ENCODE measurements at regions not wholly inside any gene's neighbourhood (a gene's known extent, or its start where the extent isn't known, plus 50 kb on each side); places are given as distances from the start of the nearest gene placed in this dataset.
"Not testable (repeated sequence)": the region's sequence is repeated elsewhere in the genome, so short reads cannot be mapped to it uniquely, and the experiment has no call there.

DNA sequence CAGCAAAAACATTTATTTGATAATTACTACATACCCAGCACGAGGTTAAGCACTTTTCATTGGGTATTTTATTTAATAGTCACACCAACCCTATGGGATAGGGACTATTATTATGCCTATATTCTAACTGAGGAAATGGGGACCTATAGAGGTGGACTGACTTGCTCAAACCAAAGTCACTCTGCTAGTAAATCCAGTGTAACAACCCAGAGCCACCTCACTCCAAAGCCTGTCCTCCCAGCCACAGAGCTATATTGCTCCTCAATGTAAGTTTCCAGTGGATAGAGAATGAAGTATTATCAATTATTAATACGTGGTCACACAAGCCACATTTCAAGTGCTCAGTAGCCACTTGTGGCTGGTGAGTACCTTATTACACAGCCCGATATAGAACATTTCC lies 97.5 kb downstream of the RGS2 start:
- no peak for DNase-seq (ENCODE audit: low read depth)

DNA sequence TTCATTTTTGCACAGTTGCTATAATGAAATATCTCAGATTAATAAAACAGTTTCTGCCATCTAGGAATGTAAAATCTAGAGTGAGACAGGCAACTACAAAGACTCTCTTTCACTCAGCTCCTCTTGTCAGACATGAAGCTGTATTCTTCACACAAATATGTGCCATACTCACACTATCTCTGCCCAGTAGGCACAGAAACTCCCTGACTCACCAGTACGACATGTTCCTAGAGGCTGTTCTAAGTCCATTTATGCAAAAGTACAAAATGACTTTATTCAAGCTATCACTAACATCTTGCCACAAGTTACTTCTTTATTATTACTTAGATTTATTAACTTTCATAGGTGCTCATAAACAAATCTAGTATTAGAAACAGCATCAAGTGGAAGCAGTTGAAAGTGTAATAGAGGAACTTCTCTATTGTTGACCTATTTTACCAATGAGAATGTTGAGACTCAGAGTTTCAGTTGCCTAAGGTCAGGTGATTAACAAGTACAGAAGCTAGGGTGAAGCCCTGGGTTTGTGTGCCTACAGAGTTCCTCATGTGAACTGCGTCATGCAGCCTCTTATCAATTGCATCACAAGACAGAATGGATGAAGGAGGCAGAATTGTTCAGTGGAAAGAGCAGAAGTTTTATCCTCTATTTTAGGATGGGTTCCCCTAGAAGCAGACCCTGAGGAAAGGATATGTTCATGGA lies 98.9 kb downstream of the RGS2 start:
- peak; percentile 23 for DNase-seq (ENCODE audit: low read depth)

- DNase-seq (ENCODE audit: low read depth), result not testable (repeated sequence)
Observed at GRCh38 chr1:192911896-192912656, 103.2 kb downstream of the RGS2 start.

DNA sequence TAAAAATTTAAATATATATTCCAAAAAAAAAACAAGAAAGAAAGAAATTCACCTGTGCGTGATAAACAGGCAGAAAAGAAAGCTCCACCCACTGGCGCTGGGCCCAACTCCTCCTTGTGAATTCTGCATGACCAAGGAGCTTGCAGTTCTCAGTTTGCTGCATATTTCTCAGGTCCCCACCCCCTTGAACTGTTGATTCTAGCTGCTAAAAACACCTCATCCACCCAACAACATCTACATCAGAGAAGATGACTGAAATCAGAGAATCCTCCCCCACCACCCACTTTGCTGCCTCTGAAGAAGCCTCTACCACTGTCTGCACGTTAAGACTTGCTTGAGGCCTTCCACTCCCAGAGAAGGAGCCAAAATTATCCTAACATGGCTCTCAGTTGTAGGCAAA lies 104.8 kb downstream of the RGS2 start:
- DNase-seq (ENCODE audit: low read depth), result no peak

DNA sequence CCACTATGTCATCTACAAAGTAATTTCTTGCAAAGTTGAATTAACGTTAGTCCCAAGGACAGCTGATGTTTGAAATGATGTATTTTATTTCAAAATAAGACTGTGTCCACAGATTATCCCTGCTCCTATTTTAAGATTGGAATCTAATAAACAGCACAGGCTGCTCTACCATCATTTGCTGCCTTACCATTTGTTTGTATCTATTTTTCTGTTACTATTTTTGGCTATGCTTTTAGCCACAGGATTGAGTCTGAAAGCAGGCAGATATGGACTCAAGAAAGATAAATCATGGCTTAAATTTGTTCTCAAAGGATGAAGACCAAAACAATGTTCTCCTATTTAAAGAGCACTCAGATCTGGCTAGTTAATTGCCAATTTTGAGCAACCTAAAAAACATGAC lies 105.3 kb downstream of the RGS2 start:
- DNase-seq (ENCODE audit: low read depth), result no peak

DNA sequence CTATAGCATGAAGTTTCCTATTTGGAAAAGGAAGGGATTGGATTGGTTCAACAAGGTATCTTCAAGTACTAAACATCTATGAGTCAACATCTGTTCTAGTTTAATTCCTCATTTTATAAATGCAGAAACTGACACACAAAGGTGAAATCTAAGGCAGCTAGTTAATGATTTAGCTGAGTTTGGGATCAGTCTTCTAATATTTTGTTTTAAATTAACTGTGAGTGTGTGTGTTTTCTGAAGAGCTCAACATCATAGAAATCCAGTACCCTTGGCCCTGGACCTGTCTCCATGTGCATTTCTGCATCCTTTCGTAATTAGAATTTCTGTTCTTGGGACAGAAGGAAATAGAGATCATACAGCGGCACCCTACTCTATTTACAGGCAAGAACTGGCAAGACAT lies 105.9 kb downstream of the RGS2 start:
- DNase-seq (ENCODE audit: low read depth), result no peak

DNA sequence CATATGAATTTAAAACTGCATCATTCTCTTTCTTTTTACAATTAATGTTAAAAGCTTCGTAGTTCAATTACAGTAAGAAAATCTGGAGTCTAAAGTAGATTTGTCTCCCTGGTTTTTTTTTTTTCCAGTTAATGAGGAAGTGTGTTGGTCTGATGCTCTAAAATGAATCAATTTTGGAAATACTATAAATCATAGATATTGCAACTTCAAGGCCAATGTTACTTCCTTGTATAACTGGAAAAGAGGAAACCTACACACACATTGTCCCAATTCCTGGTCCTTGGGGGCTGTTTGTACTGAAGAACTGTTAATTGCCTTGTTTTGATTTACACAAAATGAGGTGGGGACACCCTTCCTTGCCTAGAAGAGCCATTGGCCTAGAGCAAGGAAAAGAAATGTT lies 107.2 kb downstream of the RGS2 start:
- no peak for DNase-seq (ENCODE audit: low read depth)

DNA sequence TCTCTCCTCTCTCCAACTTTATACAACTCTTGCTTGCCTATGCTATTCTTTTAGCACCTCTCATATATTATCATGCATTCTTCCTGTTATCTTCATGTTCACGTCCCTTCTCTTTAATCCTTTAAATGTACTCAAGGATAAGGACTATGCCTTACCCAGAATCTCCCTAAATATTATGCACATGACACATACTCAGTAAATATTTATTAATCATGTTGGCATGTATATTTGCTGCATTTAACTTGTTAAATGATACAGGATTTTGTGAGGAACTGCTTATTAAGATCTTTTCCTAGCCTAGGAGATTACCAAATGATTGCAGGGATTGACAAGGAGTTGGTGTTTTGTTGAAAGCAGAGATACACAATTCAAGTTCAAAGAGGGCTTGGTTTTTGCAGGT lies 109.4 kb downstream of the RGS2 start:
- DNase-seq (ENCODE audit: low read depth), result no peak

- DNase-seq (ENCODE audit: low read depth), result no peak
Observed at GRCh38 chr1:192920412-192920811, 111.6 kb downstream of the RGS2 start.

DNA sequence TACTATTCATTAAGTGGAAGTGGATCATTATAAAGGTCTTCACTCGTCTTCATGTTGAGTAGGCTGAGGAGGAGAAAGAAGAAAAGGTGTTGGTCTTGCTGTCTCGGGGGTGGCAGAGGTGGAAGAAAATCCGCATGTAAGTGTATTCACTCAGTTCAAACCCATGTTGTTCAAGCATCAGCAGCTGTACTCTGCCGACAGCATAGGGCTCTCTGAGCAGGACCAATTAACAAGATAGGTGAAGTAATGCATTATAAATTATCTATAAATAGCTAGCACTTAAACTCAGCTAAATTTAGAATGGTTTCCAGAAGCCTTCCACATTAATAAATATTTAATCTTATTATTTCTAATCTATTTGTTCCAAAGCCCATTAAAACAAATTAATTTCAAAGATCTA lies 116.8 kb downstream of the RGS2 start:
- DNase-seq (ENCODE audit: low read depth), result no peak

GRCh38 chr1:192926736-192927135 lies 117.9 kb downstream of the RGS2 start:
- no peak for DNase-seq (ENCODE audit: low read depth)

DNA sequence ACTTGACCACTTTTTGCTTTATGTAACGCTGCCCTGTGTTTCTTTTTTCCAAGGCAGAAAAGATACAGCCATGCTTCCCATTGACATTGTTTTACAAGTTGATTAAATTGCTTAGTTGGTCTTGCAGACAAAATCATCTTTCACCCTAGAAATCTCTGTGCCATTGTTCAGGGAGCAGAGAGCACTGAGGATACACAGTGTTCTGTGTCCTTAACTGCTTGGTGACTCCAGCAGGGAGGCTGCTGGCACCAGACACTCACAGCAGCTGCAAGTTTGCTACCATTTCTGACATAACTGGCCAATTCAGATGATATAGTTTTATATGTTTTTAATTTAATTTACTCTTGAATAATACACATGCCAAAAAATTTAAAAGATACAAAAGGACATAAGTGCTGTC lies 118.7 kb downstream of the RGS2 start:
- no peak for DNase-seq (ENCODE audit: low read depth)

DNA sequence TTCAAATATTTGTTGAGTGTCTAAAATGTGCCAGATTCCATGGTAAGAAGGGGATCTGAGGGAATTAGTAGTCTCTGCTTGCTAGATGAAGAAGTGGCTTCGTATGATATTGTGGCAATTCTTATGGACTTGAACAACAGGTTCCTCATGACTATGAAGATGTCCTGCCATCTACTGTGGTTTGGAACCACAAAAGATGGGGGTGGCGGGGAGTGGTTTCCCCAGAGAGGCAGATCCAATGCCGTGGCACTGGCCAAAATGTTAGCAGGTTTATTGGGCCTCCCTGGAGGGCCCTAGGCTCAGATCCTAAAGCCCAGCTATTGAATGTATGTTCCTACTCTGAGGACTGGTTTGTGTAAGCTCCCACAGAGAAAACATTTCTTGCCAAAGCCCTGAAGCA lies 120.8 kb downstream of the RGS2 start:
- no peak for DNase-seq (ENCODE audit: low read depth)

DNA sequence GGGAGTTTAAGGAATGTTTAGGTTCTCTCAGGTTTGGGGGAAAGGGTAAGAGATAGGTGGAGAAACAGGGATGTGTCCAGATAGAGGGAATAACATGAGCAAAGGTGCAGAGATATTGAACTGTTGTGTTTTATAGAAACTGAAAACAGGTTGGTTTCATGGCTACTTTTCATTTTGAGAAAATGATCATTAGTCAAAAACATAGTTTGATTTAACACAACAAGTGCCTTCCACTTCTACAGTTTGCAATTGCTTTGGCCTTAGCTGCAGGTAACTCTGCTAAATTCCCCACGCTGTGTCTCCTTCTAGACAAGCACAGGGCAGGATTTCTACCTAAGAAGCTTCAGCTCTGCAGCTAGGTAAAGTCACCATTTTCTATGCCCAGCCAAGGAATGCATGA lies 124.9 kb downstream of the RGS2 start:
- DNase-seq (ENCODE audit: low read depth), result no peak

- DNase-seq (ENCODE audit: low read depth), result no peak
Observed at GRCh38 chr1:192936313-192937018, 122.7 kb downstream of the UCHL5 start.

GRCh38 chr1:192937128-192937527 lies 122.0 kb downstream of the UCHL5 start:
- DNase-seq (ENCODE audit: low read depth), result no peak

DNA sequence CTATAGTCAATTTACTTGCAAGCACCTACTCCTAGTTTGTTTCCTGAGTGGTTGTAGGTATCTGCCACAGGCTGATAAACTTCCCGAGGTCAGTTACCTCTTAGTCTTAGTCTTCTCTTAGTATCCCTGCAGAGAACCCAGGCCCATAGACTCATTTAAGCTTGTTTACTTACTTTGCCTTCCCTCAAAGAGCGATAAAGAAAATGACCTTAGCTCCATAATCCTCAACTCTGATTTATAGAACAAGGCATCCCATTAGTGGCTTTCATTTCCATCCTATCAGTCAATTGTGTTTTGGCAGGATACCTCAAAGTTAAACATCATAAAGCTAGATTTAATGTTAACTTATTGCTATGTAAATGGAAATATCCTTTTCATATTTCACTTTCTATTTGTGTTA lies 119.7 kb downstream of the UCHL5 start:
- no peak for DNase-seq (ENCODE audit: low read depth)

DNA sequence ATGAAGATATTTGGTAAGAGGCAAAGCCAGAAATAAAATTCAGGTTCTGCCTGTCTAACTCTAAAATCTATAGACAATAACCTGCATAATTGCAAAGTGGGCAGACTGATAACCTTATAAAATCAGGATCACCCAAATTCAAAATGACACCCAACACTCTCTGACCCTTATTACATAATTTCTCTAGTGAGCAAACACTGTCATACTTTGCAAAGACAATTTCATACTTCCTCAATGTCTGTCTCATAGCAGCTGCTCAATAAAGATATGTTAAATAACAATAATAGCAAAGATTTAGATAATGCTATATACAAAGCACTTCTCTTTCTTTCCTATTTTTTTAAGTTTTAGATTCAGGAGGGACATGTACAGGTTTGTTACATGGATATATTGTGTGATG lies 118.5 kb downstream of the UCHL5 start:
- DNase-seq (ENCODE audit: low read depth), result no peak

GRCh38 chr1:192941722-192942411 lies 117.3 kb downstream of the UCHL5 start:
- DNase-seq (ENCODE audit: low read depth), result no peak

GRCh38 chr1:192943108-192943507 lies 116.1 kb downstream of the UCHL5 start:
- DNase-seq (ENCODE audit: low read depth), result no peak

DNA sequence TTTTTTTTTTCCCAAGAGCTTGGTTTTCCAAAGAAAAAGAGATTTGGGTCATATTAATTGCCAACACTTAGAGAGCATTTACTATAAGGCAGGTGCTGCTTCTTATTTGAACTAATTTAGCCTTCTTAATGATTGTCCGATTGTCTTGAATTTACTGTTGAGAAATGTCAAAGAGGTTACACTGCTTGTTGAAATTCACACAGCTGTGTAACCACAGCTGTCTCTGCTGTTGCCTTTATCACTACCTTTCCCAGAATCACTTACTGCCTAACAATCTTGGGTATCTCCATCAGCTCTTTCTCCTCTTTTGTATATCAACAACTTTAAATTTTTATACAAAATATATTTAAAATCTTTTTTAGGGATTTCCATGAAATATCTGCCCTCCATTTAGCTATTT lies 115.6 kb downstream of the UCHL5 start:
- no peak for DNase-seq (ENCODE audit: low read depth)

DNA sequence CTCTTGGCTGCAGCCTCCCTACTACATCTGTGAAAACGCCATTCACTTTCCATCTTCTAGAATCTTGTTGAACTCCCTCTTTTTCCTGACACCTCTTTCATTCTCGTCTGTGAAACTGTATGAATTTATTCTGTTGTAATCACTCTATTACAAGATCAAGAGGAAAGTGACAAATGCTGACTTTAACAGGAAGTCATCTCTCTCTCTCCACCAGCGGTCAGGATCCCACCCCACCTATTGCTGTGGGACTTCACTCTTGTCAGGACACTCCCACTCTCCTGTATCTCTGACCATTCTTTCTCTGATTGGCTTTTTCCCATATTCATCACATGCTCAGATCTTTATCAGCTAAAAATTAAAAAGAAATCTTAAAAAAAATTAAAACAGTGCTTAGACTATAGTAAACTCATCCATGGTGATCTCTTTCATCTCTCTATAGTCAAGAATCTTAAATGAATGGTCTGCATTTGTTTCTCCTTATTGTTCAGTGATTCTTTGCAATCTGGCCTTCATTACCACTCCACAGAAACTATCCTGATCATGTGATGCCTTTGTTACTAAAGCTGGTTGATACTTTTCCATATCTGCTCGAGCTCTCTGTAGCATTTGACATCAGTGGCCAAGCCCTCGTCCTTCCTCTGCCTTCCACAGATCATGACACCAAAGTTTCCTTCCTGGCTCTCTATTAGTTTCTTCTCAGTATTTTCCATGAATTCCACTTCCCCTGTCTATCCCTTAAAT lies 113.6 kb downstream of the UCHL5 start:
- no peak for DNase-seq (ENCODE audit: low read depth)
